ENCODE measurements at regions not wholly inside any gene's neighbourhood (a gene's known extent, or its start where the extent isn't known, plus 50 kb on each side); places are given as distances from the start of the nearest gene placed in this dataset.

GRCh38 chr6:6826095-6826901 is 237.8 kb downstream of the LY86 start:
- Histone ChIP-seq H3K9me3 (ENCODE audit: low read length) (no peaks in the 10 kb centered on the region), H3K27ac (ENCODE audit: low read depth, low read length, poor library complexity, severe bottlenecking) (no peak overlapping the region), H2AFZ (ENCODE audit: low read length) (no peak overlapping the region), H3K36me3 (ENCODE audit: insufficient read depth, low read length) (no peaks in the 10 kb centered on the region), H3K79me2 (ENCODE audit: insufficient read depth, low read depth, low read length) (no peaks in the 10 kb centered on the region), H3K9me2 (ENCODE audit: insufficient read depth, low read length) (no peaks in the 10 kb centered on the region), H3K4me3 (ENCODE audit: low read depth, low read length, poor library complexity, severe bottlenecking) (no peak overlapping the region), H3K4me2 (ENCODE audit: low read length) (no peak overlapping the region), H4K20me1 (ENCODE audit: insufficient read depth, low read length) (no peaks in the 10 kb centered on the region), H3K4me1 (ENCODE audit: insufficient read depth, low read length, poor library complexity, severe bottlenecking) (no peaks in the 10 kb centered on the region)
- intact Hi-C loops (cut with micrococcal nuclease; ENCODE audit: unreplicated experiment) = no loop called here
- no peak for DNase-seq (ENCODE audit: low spot score)
- TF ChIP-seq CTCF (conservative IDR thresholded peaks at IDR 0.05; ENCODE audit: low read length) = no peak
- TF ChIP-seq EZH2phosphoT487 (IDR thresholded peaks at IDR 0.05; ENCODE audit: borderline replicate concordance, low read depth, low read length) = no peak
- ChIA-PET CTCF (ENCODE audit: unreplicated experiment) (interaction anchor here (0.9 kb wide), 1 partner anchor 19 kb away, joined by 3 read pairs; no protein-coding TSS in a partner anchor), POLR2A (interaction anchor here (0.7 kb wide), 1 partner anchor 17 kb away, joined by 4 read pairs; no protein-coding TSS in a partner anchor)
- no TSS peak for BruUV-seq (replicated peaks)

GRCh38 chr6:6826961-6827360 is 238.4 kb downstream of the LY86 start:
- ChIA-PET POLR2A (no interaction called here), CTCF (ENCODE audit: unreplicated experiment) (no interaction called here)
- no peak overlapping the region for H3K4me2 ChIP-seq (ENCODE audit: low read length)
- H3K79me2 ChIP-seq (ENCODE audit: insufficient read depth, low read depth, low read length) = no peaks in the 10 kb centered on the region
- H3K36me3 ChIP-seq (ENCODE audit: insufficient read depth, low read length) = no peaks in the 10 kb centered on the region
- no peaks in the 10 kb centered on the region for H3K4me1 ChIP-seq (ENCODE audit: insufficient read depth, low read length, poor library complexity, severe bottlenecking)
- no peaks in the 10 kb centered on the region for H3K9me3 ChIP-seq (ENCODE audit: low read length)
- no peak overlapping the region for H2AFZ ChIP-seq (ENCODE audit: low read length)
- no TSS peak for BruUV-seq (replicated peaks)
- intact Hi-C loops (cut with micrococcal nuclease; ENCODE audit: unreplicated experiment) = no loop called here
- H3K4me3 ChIP-seq (ENCODE audit: low read depth, low read length, poor library complexity, severe bottlenecking) = no peak overlapping the region
- H3K27ac ChIP-seq (ENCODE audit: low read depth, low read length, poor library complexity, severe bottlenecking) = no peak overlapping the region
- H4K20me1 ChIP-seq (ENCODE audit: insufficient read depth, low read length) = no peaks in the 10 kb centered on the region
- no peak for DNase-seq (ENCODE audit: low spot score)
- no peak for TF ChIP-seq EZH2phosphoT487 (IDR thresholded peaks at IDR 0.05; ENCODE audit: borderline replicate concordance, low read depth, low read length)
- no peak for TF ChIP-seq CTCF (conservative IDR thresholded peaks at IDR 0.05; ENCODE audit: low read length)
- no peaks in the 10 kb centered on the region for H3K9me2 ChIP-seq (ENCODE audit: insufficient read depth, low read length)
